ENCODE measurements at regions not wholly inside any gene's neighbourhood (a gene's known extent, or its start where the extent isn't known, plus 50 kb on each side); places are given as distances from the start of the nearest gene placed in this dataset.

GRCh38 chr3:30114918-30115317, 491.5 kb upstream of the TGFBR2 start:
- intact Hi-C loops (cut with micrococcal nuclease) (loop anchor here (5.0 kb wide), 1 partner anchor 492 kb away; the partner anchor contains the start of gene TGFBR2), dilution Hi-C loops (cut with HindIII; ENCODE audit: low sequenced_read_pairs, unreplicated experiment) (no loop called here), in situ Hi-C loops (cut with MboI; ENCODE audit: low sequenced_read_pairs) (loop anchor here (5.0 kb wide), 1 partner anchor 82 kb away; no protein-coding TSS in a partner anchor)
- Histone ChIP-seq H3K9ac (ENCODE audit: low read depth, low read length) (no peak overlapping the region), H4K8ac (ENCODE audit: low read depth in 2 of 2, low read length in 2 of 2) (no peak overlapping the region), H3K4ac (ENCODE audit: low read depth, low read length) (no peak overlapping the region), H3K27ac (ENCODE audit: insufficient read depth, low read length) (no peak overlapping the region), H2BK20ac (ENCODE audit: low read depth, low read length) (no peak overlapping the region), H4K20me1 (ENCODE audit: insufficient read depth, low read length) (no peaks in the 10 kb centered on the region), H3K18ac (ENCODE audit: low read depth, low read length) (no peak overlapping the region), H3K4me1 (ENCODE audit: control insufficient read depth, insufficient read depth, low read length) (no peaks in the 10 kb centered on the region), H3K4me3 (ENCODE audit: insufficient read depth, low read depth, low read length) (no peak overlapping the region), H3K36me3 (ENCODE audit: control insufficient read depth, insufficient read depth, low read length) (no peaks in the 10 kb centered on the region), H3K9me3 (ENCODE audit: control insufficient read depth, insufficient read depth, low read length) (no peaks in the 10 kb centered on the region), H4K5ac (ENCODE audit: low read depth, low read length) (no peak overlapping the region), H4K91ac (ENCODE audit: insufficient read depth, low read depth, low read length) (no peak overlapping the region), H3K27me3 (ENCODE audit: control insufficient read depth, insufficient read depth, low read length) (no peaks in the 10 kb centered on the region; the same call in 1 of the 2 replicates), H2AFZ (replicated peaks; ENCODE audit: low read length, poor library complexity) (no peak overlapping the region), H2BK120ac (ENCODE audit: low read depth, low read length) (no peak overlapping the region), H2BK5ac (ENCODE audit: low read depth, low read length, poor library complexity, severe bottlenecking) (no peak overlapping the region), H3K23ac (ENCODE audit: low read depth, low read length) (no peak overlapping the region), H3K4me2 (ENCODE audit: low read depth, low read length) (no peak overlapping the region), H3K79me1 (ENCODE audit: low read depth in 1 of 2, low read length in 2 of 2) (no peaks in the 10 kb centered on the region), H3K56ac (ENCODE audit: extremely low read depth, insufficient read depth, low read length) (no peak overlapping the region), H3K14ac (replicated peaks; ENCODE audit: low read depth, low read length) (no peak overlapping the region), H2AK9ac (replicated peaks; ENCODE audit: low read depth, low read length, poor library complexity) (no peak overlapping the region), H2BK15ac (ENCODE audit: low read depth, low read length) (no peak overlapping the region), H3K9me1 (ENCODE audit: insufficient read depth, low read length) (no peaks in the 10 kb centered on the region), H2AK5ac (ENCODE audit: low read depth, low read length) (no peak overlapping the region)
- TF ChIP-seq USF2 (IDR thresholded peaks at IDR 0.05; ENCODE audit: low read depth, low read length) (no peak), MXI1 (IDR thresholded peaks at IDR 0.05; ENCODE audit: borderline replicate concordance, low read depth, low read length) (no peak), MAFK (IDR thresholded peaks at IDR 0.05; ENCODE audit: low read depth, low read length) (no peak), CTCF (conservative IDR thresholded peaks at IDR 0.05; ENCODE audit: low read depth, low read length) (no peak), BHLHE40 (IDR thresholded peaks at IDR 0.05; ENCODE audit: low read depth, low read length) (no peak), RCOR1 (IDR thresholded peaks at IDR 0.05; ENCODE audit: insufficient replicate concordance, low read length) (no peak), POLR2A (IDR thresholded peaks at IDR 0.05; ENCODE audit: low read depth, low read length) (no peak)
- no TSS peak for BruUV-seq (replicated peaks)
- ChIA-PET POLR2A (ENCODE audit: unreplicated experiment) (no interaction called here), CTCF (interaction anchor here (0.6 kb wide), 1 partner anchor 636 kb away, joined by 3 read pairs; no protein-coding TSS in a partner anchor)
- ATAC-seq (ENCODE audit: low read depth) (no peak), DNase-seq (no peak)
- WGBS, 2 experiments (ENCODE audit: extremely low coverage in 2 of 2, insufficient read length in 1 of 2): no CpG with 5 or more reads among the region's 2 CpGs

All from IMR-90 (cell line).